HG03025 (cell line): ENCODE measurements at regions not wholly inside any gene's neighbourhood (a gene's known extent, or its start where the extent isn't known, plus 50 kb on each side); places are given as distances from the start of the nearest gene placed in this dataset.
"Not testable (repeated sequence)": the region's sequence is repeated elsewhere in the genome, so short reads cannot be mapped to it uniquely, and the experiment has no call there.

ENCODE experiments used
- ATAC-seq: cut with Tn5 transposase; IDR thresholded peaks from one replicate; pipeline ENCODE4 v1.9.1; 2021; ENCODE audit warnings: mild to moderate bottlenecking, moderate library complexity; ENCODE audit not compliant: unreplicated experiment, low FRiP score

DNA sequence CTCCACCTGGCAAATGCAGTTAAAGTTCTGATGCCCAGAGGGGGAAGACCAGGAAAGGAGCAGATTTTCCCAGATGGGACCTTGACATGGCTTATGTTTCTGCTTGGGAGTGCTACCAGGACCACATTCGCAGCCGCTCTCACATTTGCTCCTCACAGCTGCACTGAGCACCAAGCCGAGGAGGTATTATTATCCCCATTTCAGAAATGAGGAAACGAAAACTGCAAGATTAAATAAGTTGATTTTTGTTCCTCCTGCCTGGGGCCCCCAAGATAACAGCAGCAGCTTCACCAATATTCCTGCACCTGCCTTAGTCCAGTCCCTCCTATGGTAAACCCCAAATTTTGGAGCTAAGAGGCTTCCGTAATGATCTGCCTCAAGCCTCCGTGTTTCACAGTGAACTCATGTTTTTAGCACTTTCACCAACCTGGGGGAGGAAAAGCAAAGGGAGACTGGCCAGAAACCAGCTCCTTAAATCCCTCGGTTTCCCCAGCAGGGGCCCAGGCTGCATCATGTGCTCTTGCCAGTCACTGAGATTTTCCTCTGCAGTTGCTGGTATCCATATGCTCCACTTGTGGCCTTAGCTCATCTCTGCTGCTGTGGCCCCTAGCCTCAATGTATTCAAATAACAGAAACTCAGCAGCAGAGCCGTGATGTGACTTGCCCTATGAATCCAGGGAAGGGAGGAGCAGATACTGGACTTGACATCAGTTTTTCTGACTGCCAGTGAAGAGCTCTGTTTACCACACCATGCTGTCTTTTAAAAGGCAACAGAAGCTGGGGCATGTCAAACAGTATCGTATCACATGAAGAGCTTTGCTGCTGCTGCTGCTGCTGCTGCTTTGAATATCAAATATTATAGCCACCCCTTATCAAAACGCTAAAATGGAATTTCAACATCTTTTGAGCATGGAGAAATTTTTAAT lies 95.5 kb upstream of the KLHL13 start:
- ATAC-seq, result peak; percentile 68

DNA sequence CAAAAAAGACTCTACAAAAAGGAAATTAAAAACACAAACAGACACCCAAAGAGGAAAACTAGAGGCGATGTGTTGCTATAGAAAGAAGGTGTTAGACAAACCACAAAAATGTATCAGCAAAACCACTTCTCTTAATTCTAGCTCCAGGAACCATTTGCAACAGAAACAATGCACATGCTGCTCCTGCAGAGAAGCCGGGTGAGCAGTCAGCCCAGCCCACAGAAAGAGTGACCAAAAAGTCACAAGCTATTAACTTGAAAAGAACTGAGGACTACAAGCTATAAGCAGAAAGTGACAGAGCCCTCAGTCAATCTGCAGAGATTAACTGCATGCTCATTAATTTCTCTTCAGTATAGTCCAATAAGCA lies 96.2 kb upstream of the KLHL13 start:
- ATAC-seq, result peak; percentile 62

DNA sequence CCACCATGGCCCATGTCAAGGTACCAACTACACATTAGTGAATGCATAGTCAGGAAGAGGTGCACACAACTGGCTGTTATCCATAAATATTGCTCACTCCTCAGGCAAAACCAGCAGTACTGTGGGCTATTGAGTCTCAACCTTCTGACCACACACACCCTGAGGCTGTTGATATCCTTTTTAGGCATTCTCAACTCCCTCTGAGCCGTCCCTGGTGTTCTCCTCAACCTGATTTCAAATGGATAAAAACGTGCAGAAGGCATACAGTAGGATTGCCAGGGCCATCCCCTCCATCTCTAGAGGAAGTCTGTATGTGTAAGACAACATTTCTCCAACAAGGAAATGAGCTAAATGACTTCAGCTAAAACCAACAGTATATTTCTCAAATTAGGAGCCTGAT lies 98.7 kb upstream of the KLHL13 start:
- ATAC-seq, result no peak

DNA sequence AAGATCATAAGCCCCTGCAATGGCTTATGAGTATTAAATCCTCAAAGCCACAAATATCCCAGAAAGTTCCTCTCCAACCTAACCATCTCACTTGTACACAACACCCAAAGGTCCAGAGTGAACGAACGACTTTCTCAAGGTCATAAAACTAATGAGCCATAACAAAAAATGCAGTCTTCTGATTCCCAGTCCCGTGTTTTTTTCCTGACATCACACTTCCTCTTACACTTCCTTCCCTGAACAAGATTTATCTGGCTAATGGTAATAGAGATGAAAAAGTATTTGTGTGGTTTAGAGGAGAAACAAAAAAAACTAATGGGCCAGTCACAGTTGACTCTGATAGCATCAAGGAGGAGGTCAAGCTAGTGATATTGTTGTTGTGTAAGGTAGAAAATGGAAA lies 99.5 kb upstream of the KLHL13 start:
- ATAC-seq, result no peak

DNA sequence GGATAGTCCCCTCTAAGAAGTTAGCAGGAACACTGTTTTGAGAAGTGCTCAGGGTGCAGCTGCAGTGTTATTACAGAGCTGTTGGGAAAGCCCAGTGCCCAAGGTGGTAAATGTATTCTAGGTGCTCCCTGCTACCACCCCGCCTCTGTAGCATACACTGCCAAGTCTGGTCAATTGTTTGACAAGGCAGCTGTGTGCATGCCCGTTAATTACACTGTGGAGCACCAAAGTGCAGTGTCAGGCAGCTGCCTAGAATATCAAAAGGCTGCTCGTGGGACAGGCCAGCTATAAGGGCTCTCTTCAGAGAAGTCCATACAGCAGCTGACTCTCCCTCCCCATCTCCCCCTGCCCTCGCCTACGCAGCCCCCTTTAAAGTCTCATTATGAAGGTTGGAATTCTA lies 99.9 kb upstream of the KLHL13 start:
- no peak for ATAC-seq

DNA sequence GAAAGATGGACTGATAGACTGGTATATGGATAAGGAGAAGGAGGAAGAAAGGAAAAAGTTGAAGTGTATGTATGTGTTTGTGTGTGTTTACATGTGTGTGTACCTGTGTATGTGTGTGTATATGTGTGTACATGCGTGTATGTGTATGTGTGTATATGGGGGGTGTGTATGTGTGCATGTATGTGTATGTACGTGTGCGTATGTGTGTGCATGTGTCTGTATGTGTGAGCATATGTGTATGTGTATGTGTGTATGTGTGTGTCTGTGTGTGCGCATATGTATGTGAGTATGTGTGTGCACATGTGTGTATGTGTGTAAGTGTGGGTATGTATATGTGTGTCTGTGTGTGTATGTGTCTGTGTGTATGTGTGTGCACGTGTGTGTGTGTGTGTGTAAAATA lies 101.5 kb upstream of the KLHL13 start:
- no peak for ATAC-seq

DNA sequence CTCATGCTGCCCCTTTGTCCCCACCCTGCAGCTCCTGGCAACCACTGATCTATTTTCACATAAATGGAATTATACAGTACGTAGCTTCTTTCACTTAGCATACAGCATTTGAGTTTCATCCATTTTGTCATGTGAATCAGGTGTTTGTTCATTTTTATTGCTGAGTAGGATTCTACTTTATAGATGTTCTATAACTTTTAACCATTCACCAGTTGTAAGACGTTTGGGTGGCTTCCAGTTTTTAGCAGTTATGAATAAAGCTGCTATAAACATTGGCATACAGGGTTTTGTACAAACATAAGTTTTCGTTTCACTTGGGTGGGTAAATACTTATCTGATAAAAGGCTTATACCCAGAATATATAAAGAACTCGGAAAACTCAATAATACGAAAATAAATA lies 102.3 kb upstream of the KLHL13 start:
- no peak for ATAC-seq

DNA sequence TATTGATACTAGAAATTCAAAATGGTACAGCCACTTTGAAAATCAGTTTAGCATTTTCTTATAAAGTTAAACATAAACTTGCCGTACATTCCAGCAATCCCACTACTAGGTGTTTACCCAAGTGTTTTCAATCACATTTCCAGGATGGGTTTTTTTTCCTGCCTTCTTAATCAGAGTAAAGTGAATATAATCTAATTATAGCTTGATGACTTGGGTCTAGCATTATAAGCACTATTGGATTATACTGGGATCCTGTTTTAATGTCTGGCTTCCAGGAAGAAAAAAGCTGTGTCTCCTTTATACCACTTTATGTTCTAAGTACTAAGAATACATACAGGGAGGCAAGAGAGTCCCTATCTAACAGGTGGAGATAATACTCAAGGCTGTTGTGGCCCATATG lies 103.3 kb upstream of the KLHL13 start:
- ATAC-seq, result no peak

DNA sequence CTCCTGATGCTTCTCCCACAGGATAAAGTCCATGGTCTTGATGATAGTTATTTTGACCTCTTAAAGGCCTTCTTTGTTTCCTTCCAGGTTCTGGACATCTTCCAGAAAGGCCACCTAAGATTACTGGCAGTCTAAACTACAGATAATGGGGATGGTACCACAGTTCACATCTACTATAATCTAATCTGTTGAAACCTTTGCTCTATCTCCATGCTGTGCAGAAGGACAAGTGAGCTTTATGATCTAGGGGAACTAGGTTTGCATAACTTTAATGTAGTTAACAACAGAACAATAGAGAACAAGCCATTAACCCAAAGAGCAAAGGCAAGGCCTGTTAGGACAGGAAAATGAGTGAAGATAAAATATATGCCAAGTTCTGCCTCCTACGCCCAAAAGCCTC lies 103.9 kb upstream of the KLHL13 start:
- ATAC-seq, result no peak

DNA sequence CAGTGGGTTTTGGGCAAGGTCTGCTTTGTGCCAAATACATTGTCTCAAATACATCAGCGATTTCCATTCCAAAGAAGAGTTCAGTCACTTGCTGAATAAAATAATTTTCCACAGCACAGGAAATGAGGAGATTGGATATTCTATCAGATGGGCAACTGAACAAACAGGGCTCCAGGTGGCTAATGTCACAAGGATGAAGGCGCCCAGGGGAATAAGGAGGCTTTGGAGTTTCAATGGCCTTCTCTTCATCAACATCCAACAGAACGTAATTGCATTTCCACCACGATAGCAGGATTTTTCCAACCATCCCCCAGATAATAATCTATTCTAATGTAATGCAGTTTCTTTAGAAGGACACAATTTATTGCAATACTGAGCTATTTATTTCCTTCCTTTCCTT lies 104.7 kb upstream of the KLHL13 start:
- no peak for ATAC-seq

DNA sequence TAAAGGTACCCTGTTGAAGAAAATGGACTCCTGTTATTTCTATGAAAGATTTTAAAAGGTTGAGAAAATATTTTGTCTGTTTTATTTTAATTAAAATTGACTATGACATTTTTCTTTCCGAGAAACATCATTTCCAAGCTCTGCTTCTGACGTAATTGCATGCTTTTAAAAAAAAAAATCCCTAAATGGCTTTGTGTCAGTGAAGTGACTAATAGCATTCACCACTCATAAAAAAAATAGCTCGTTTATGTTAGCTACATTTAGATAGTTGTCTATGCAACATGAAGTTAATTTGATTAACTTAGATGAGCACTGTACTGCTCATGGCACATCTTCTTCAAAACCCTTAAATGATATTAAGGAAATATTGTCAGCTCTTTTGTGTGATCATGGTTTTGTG lies 105.1 kb upstream of the KLHL13 start:
- no peak for ATAC-seq

DNA sequence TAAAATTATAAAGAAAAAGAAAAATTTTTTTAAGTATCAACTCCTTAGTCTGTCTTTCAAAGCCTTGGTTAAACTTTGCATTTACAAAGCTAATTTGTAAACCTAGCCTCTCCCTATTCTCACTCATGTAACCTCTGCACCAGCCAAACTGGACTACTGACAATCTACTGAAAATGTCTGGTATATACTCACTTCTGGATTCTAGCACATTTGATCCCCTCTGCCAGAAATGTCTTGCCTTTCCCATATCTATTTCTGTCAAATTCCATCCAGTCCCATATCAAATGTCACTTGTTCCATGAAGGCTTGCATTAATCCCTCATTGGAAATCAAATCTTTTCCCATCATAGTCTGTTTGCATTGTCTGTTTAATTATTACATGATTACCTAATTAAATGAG lies 105.8 kb upstream of the KLHL13 start:
- no peak for ATAC-seq

DNA sequence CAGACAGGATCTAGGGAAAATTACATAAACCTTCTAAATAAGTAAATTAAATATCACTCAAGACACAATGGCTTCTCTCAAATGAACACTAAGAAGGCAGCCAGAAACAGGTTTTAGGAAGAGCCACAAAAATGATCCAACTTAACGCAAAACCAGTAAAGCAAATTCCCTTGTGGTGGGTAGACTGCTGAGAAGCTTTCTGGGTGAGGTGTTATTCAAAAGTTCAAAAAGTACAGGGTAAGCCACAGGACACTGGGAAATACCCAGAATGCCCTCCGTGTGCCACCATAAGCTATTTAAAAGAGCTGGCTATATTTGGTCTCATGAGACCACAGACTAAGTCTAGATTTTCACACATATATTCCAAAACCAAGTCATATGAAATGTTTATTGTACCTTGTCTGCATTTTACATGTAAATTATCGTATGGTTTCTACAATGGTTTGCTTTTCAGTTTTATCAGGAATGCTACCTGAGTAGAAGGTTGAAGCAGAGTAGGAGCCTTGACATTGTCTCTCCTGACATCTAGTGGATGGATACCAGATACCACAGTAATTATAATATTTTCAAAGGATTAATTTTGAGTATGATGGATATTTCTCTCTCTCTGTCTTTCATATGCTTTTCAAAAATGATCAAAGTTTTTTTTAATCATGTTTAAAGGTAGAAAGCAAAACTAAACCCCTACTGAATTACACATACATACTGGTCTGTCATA lies 109.3 kb upstream of the KLHL13 start:
- peak; percentile 49 for ATAC-seq

DNA sequence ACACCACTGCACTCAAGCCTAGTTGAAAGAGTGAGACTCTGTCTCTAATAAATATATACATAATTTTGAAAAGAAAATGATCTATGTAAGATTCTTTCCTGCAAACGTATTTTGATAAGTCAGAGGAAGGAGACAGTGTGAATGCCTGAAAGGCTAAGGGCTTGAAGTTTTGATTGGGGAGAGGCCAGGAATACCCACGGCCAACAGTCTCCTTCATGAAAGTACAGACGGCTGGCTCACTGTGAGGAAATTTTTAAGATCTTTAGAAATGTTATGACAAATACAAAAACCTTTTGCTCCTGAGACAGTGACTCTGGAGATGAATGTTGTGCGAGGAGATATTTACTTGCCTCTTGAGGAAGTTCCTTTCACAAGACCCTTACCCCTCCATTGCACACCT lies 111.4 kb upstream of the KLHL13 start:
- ATAC-seq, result no peak

DNA sequence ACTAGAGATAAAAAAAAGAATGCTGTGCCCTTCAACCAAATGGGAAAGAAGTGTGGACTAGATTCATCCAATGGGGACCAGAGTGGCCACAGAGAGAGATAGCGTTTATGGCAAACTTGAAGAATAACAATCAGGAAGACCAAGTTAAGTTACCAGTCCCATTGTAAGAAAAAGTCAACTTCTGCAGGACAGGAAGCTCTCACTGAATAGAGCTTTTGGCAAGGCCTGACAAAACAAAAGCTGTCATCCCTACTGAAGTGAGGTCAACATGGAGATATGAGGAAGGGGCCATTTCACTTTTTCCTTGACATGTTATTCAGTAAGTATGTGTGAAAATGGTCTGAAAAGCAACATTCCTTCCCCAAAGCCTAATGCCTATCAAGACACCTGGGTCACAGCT lies 111.8 kb upstream of the KLHL13 start:
- ATAC-seq, result no peak

DNA sequence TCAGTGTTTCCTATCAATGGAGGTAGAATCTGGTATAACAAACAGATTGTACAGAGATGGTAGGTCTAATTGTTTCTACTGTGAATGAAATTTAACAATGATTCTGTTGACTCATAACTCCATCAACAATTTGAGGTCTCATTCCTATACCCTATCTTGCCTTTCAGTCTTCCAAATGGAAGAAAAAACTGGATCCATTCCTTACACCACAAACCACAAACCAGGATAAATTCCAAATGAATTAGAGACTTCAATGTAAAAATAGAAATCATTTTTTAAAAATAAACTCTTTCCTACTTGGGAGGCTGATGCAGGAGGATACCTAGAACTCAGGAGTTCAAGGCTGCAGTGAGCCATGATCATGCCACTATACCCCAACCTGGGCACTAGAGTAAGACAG lies 114.4 kb upstream of the WDR44 start:
- no peak for ATAC-seq

DNA sequence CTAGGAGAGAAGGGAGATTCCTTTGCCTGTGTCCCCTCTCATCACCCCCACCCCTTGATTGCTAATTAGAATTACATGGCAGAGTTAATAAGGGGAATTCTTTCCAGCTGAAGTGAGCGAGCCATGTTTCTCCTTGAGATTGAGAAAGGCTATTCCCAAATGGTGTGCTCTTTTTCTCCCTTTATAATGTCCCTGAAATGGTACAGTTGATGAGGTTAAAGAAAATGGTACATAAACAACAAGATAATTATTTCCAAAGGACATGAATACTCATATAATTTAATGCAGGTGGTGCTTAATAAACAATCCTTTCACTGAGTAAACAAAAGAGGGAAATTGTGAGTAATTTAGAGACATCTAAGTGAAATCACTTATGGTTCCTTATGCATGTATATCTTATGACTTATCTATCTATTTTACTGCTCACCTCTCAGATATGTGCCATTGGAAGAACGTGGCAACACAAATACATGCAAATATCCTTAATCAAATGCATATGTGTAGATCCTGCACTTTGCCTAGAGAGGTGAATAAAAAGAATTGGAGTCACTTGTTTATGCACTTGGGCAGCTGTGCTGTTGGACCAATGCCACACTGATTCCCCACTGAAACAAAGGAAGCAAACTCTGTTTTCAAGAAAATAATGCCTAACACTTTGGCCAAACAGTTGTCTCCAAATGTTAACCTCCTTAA lies 106.6 kb upstream of the WDR44 start:
- no peak for ATAC-seq

DNA sequence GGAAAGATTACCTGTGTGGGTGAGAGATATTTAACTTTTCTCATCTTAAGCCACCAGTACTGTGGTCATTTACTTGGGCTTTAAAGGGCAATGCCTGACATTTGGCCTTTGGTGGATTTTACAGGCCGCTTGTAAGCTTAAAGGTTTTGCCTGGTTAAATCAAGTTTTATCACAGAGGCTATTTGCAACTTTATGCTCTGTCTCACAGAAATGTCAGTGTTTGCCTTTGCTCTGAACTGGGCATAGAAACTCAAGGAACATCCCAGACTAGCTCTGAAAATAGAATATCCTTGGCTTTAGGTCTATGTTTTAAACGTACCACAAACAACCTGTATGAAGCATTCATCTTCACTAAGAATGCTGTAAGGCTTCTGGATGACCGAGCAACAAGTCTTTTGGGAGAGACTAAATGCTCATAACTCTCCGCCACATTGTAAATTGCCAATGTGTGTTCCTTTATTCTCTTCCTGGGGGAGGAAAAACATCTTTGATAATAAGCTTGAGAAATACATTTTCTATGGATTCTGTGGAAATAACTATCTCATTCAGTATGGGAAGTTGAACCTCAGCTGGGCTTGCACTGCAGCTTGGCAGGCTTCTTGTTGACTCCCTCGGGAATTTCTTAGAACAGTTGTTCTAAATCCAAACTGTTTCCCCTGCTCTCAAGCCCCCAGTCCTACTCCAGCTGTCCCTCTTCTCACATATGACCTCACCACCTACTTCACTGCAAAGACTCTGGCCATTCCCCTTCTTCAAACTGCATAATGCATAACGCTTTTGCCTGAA lies 105.8 kb upstream of the WDR44 start:
- no peak for ATAC-seq

DNA sequence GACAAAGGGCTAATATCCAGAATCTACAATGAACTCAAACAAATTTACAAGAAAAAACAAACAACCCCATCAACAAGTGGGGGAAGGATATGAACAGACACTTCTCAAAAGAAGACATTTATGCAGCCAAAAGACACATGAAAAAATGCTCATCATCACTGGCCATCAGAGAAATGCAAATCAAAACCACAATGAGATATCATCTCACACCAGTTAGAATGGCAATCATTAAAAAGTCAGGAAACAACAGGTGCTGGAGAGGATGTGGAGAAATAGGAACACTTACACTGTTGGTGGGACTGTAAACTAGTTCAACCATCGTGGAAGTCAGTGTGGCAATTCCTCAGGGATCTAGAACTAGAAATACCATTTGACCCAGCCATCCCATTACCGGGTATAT lies 98.9 kb upstream of the WDR44 start:
- ATAC-seq, result not testable (repeated sequence)

DNA sequence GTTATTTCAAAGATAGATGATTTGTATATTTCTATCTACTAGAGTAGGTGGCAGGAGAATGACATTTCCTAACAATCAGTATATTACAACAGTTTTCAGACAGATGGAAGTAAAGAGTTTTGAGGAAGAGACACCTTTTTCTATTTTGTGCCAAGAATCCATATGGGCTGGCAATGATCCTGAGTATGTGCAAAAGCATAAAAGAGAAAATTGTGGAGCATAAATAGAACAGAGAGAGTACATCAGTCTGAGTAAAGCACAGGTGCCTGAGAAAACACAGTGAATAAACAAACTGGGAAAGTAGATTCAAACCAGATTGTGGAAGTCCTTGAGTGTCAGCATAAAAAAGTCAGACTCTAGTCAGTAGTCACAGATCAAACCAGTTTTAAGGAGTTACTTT lies 96.8 kb upstream of the WDR44 start:
- no peak for ATAC-seq

DNA sequence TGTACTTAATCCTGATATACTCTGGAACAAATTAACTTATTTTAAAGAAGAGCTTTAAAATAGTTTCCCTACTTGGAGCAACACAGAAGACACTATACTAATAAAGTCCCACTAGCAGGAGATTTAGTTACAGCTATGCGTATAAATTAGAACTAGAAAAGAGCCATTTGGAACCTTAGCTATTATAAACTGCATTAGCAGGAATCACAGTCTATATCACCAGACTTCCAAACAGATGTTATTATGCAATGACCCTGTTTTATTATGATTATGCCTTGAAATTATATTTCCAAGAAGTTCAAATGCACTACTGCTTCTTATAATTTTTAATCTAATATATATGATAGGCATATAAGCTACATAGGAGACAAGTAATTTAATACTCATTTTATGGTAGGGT lies 95.5 kb upstream of the WDR44 start:
- no peak for ATAC-seq
